Mesenchymal stem cell (in vitro differentiated cells and primary cell): ENCODE measurements at regions not wholly inside any gene's neighbourhood (a gene's known extent, or its start where the extent isn't known, plus 50 kb on each side); places are given as distances from the start of the nearest gene placed in this dataset.

Experiments used
- DNase-seq: peaks from one replicate; pipeline ENCODE4 v3.0.0-alpha.2; 2013
- H2AFZ ChIP-seq: one replicate; pipeline ENCODE4 v1.6.1; 2013; ENCODE audit warnings: low read depth, mild to moderate bottlenecking, control low read depth, inconsistent platforms, low read length, moderate library complexity
- H2AK5ac ChIP-seq: 2 replicates; pipeline ENCODE4 v1.6.1; 2013; ENCODE audit warnings: low read length, moderate library complexity, mild to moderate bottlenecking, inconsistent platforms; ENCODE audit not compliant: severe bottlenecking
- H2BK120ac ChIP-seq: one replicate; pipeline ENCODE4 v1.6.1; 2013; ENCODE audit warnings: low read depth, mild to moderate bottlenecking, inconsistent platforms, low read length, moderate library complexity
- H2BK12ac ChIP-seq, 2 experiments: one replicate each; pipeline ENCODE4 v1.6.1; 2013; ENCODE audit warnings: inconsistent platforms in 2 of 2, low read length in 2 of 2, mild to moderate bottlenecking in 2 of 2, moderate library complexity in 2 of 2, control low read depth in 1 of 2
- H2BK15ac ChIP-seq: one replicate; pipeline ENCODE4 v1.6.1; 2013; ENCODE audit warnings: mild to moderate bottlenecking, low read depth, inconsistent platforms; ENCODE audit not compliant: poor library complexity, severe bottlenecking
- H2BK5ac ChIP-seq: 2 replicates; pipeline ENCODE4 v1.6.1; 2013; ENCODE audit warnings: low read depth, mild to moderate bottlenecking, low read length, control low read depth, inconsistent platforms; ENCODE audit not compliant: poor library complexity, severe bottlenecking
- H3K14ac ChIP-seq, 2 experiments: one replicate each; pipeline ENCODE4 v1.6.1; 2013; ENCODE audit warnings: inconsistent platforms in 2 of 2, low read length in 2 of 2, control low read depth in 1 of 2, mild to moderate bottlenecking in 1 of 2, moderate library complexity in 1 of 2
- H3K18ac ChIP-seq, 2 experiments: one replicate each; pipeline ENCODE4 v1.6.1; 2013; ENCODE audit warnings: inconsistent platforms in 2 of 2, low read length in 2 of 2, control low read depth in 1 of 2, low read depth in 1 of 2, mild to moderate bottlenecking in 1 of 2
- H3K23ac ChIP-seq, 2 experiments: one replicate each; pipeline ENCODE4 v1.6.1; 2013; ENCODE audit warnings: inconsistent platforms in 2 of 2, low read length in 2 of 2, mild to moderate bottlenecking in 2 of 2, moderate library complexity in 2 of 2, control low read depth in 1 of 2
- H3K27ac ChIP-seq: 2 replicates; pipeline ENCODE4 v1.5.1; 2013; ENCODE audit warnings: mild to moderate bottlenecking, moderate library complexity, low read length, control low read depth, inconsistent platforms; ENCODE audit not compliant: poor library complexity, severe bottlenecking
- H3K27me3 ChIP-seq, 2 experiments: 2 replicates each; pipeline versions ENCODE4 v1.6.1 to v1.7.0; 2013; ENCODE audit warnings: low read length in 2 of 2, mild to moderate bottlenecking in 2 of 2, moderate library complexity in 2 of 2, control low read depth in 1 of 2, inconsistent platforms in 1 of 2; ENCODE audit not compliant: control insufficient read depth in 1 of 2, insufficient read depth in 1 of 2
- H3K36me3 ChIP-seq, 2 experiments: 2 replicates each; pipeline versions ENCODE4 v1.6.1 to v1.7.0; 2013; ENCODE audit warnings: low read length in 2 of 2, control low read depth in 1 of 2, inconsistent platforms in 1 of 2, low read depth in 1 of 2, mild to moderate bottlenecking in 1 of 2; ENCODE audit not compliant: insufficient read depth in 2 of 2, control insufficient read depth in 1 of 2
- H3K4ac ChIP-seq, 2 experiments: one replicate each; pipeline ENCODE4 v1.6.1; 2013; ENCODE audit warnings: inconsistent platforms in 2 of 2, low read length in 2 of 2, mild to moderate bottlenecking in 2 of 2, moderate library complexity in 2 of 2, control low read depth in 1 of 2, low read depth in 1 of 2
- H3K4me1 ChIP-seq: 2 replicates; pipeline ENCODE4 v1.6.1; 2013; ENCODE audit warnings: low read depth, low read length, control low read depth; ENCODE audit not compliant: control insufficient read depth, insufficient read depth
- H3K4me2 ChIP-seq: 2 replicates; pipeline ENCODE4 v1.6.1; 2013; ENCODE audit warnings: low read length, mild to moderate bottlenecking, inconsistent platforms; ENCODE audit not compliant: poor library complexity, severe bottlenecking
- H3K4me3 ChIP-seq, 2 experiments: 2 replicates each; pipeline versions ENCODE4 v1.5.1 to v1.7.0; 2013; ENCODE audit warnings: low read length in 2 of 2, mild to moderate bottlenecking in 2 of 2, control low read depth in 1 of 2, low read depth in 1 of 2; ENCODE audit not compliant: insufficient read depth in 1 of 2
- H3K79me1 ChIP-seq: replicated peaks from 2 replicates; pipeline ENCODE4 v1.6.1; 2013; ENCODE audit warnings: mild to moderate bottlenecking, control low read depth, low read length, inconsistent platforms; ENCODE audit not compliant: poor library complexity, severe bottlenecking
- H3K9ac ChIP-seq: 2 replicates; pipeline ENCODE4 v1.7.0; 2013; ENCODE audit warnings: mild to moderate bottlenecking, low read length, moderate library complexity
- H3K9me3 ChIP-seq: 2 replicates; pipeline ENCODE4 v1.7.0; 2013; ENCODE audit warnings: mild to moderate bottlenecking, low read length; ENCODE audit not compliant: control insufficient read depth
- H4K8ac ChIP-seq: one replicate; pipeline ENCODE4 v1.6.1; 2013; ENCODE audit warnings: inconsistent platforms, mild to moderate bottlenecking, low read length, moderate library complexity
- H4K91ac ChIP-seq: one replicate; pipeline ENCODE4 v1.6.1; 2013; ENCODE audit warnings: mild to moderate bottlenecking, low read length, inconsistent platforms
- WGBS: methylation state at CpG from one replicate; pipeline ENCODE4 v1.1.7; 2013; ENCODE audit warnings: mixed read lengths; 5-methylcytosine and 5-hydroxymethylcytosine counted together

GRCh38 chr10:36766940-36767339 is 358.5 kb upstream of the ANKRD30A start:
- Histone ChIP-seq H2AFZ (no peak overlapping the region), H2BK120ac (no peak overlapping the region), H3K27me3 (no peaks in the 10 kb centered on the region), H3K27ac (no peak overlapping the region), H2BK5ac (no peak overlapping the region), H3K4me2 (no peak overlapping the region), H3K4me3 (no peak overlapping the region), H3K14ac (no peak overlapping the region), H4K8ac (no peak overlapping the region), H4K91ac (no peak overlapping the region), H3K23ac (no peak overlapping the region), H3K9me3 (no peaks in the 10 kb centered on the region), H2BK15ac (no peak overlapping the region), H3K9ac (no peak overlapping the region), H3K79me1 (no peaks in the 10 kb centered on the region), H2AK5ac (no peak overlapping the region), H3K4ac (no peak overlapping the region), H2BK12ac (no peak overlapping the region), H3K36me3 (no peaks in the 10 kb centered on the region), H3K4me1 (no peaks in the 10 kb centered on the region), H3K18ac (no peak overlapping the region)
- WGBS, result 51% methylated on average over 2 of the region's 3 CpGs
- no peak for DNase-seq

GRCh38 chr10:36766415-36766810 is 359.0 kb upstream of the ANKRD30A start:
- Histone ChIP-seq H2BK5ac (no peak overlapping the region), H3K4me3 (no peak overlapping the region), H3K9me3 (no peaks in the 10 kb centered on the region), H3K4me2 (no peak overlapping the region), H3K27me3 (no peaks in the 10 kb centered on the region), H3K9ac (no peak overlapping the region), H2BK15ac (no peak overlapping the region), H3K14ac (no peak overlapping the region), H2BK12ac (no peak overlapping the region), H4K91ac (no peak overlapping the region), H3K79me1 (no peaks in the 10 kb centered on the region), H2AK5ac (no peak overlapping the region), H3K36me3 (no peaks in the 10 kb centered on the region), H4K8ac (no peak overlapping the region), H2BK120ac (no peak overlapping the region), H2AFZ (no peak overlapping the region), H3K27ac (no peak overlapping the region), H3K4ac (no peak overlapping the region), H3K23ac (no peak overlapping the region), H3K4me1 (no peaks in the 10 kb centered on the region), H3K18ac (no peak overlapping the region)
- whole genome bisulfite sequencing, result 100% methylated on average over 2 of the region's 2 CpGs
- no peak for DNase-seq

GRCh38 chr10:36765782-36766414 is 359.5 kb upstream of the ANKRD30A start:
- H3K36me3 ChIP-seq, result no peaks in the 10 kb centered on the region
- H3K79me1 ChIP-seq, result no peaks in the 10 kb centered on the region
- H3K18ac ChIP-seq, result no peak overlapping the region
- no peak overlapping the region for H2BK120ac ChIP-seq
- no peak overlapping the region for H2BK5ac ChIP-seq
- no peak overlapping the region for H3K14ac ChIP-seq
- H2AK5ac ChIP-seq, result no peak overlapping the region
- WGBS, result 60% methylated on average over 1 of the region's 2 CpGs
- peak; percentile 35 for DNase-seq
- no peaks in the 10 kb centered on the region for H3K9me3 ChIP-seq
- H3K4me3 ChIP-seq, result no peak overlapping the region
- H2AFZ ChIP-seq, result no peak overlapping the region
- no peak overlapping the region for H3K4ac ChIP-seq
- no peak overlapping the region for H3K27ac ChIP-seq
- no peak overlapping the region for H2BK15ac ChIP-seq
- H3K9ac ChIP-seq, result no peak overlapping the region
- no peaks in the 10 kb centered on the region for H3K4me1 ChIP-seq
- no peak overlapping the region for H4K91ac ChIP-seq
- H4K8ac ChIP-seq, result no peak overlapping the region
- no peaks in the 10 kb centered on the region for H3K27me3 ChIP-seq
- H3K4me2 ChIP-seq, result no peak overlapping the region
- H2BK12ac ChIP-seq, result no peak overlapping the region
- H3K23ac ChIP-seq, result no peak overlapping the region

GRCh38 chr10:36764823-36765222 is 360.6 kb upstream of the ANKRD30A start:
- no peaks in the 10 kb centered on the region for H3K9me3 ChIP-seq
- no peak overlapping the region for H3K23ac ChIP-seq
- H2BK12ac ChIP-seq, result no peak overlapping the region
- 95% methylated on average over 3 of the region's 4 CpGs for WGBS
- no peak overlapping the region for H4K8ac ChIP-seq
- H2AFZ ChIP-seq, result no peak overlapping the region
- H2AK5ac ChIP-seq, result no peak overlapping the region
- no peak overlapping the region for H2BK15ac ChIP-seq
- no peak overlapping the region for H4K91ac ChIP-seq
- no peak overlapping the region for H3K14ac ChIP-seq
- H3K36me3 ChIP-seq, result no peaks in the 10 kb centered on the region
- H2BK120ac ChIP-seq, result no peak overlapping the region
- no peak overlapping the region for H3K18ac ChIP-seq
- no peaks in the 10 kb centered on the region for H3K4me1 ChIP-seq
- no peak overlapping the region for H3K4ac ChIP-seq
- DNase-seq, result no peak
- H3K27ac ChIP-seq, result no peak overlapping the region
- H3K4me2 ChIP-seq, result no peak overlapping the region
- H3K4me3 ChIP-seq, result no peak overlapping the region
- no peak overlapping the region for H2BK5ac ChIP-seq
- no peaks in the 10 kb centered on the region for H3K27me3 ChIP-seq
- H3K9ac ChIP-seq, result no peak overlapping the region
- no peaks in the 10 kb centered on the region for H3K79me1 ChIP-seq
